ENCODE measurements at regions not wholly inside any gene's neighbourhood (a gene's known extent, or its start where the extent isn't known, plus 50 kb on each side); places are given as distances from the start of the nearest gene placed in this dataset.

- TF ChIP-seq CTCF (IDR thresholded peaks at IDR 0.05) = no peak
- TF ChIP-seq POLR2A (IDR thresholded peaks at IDR 0.05) = no peak
- TF ChIP-seq POLR2AphosphoS5 (IDR thresholded peaks at IDR 0.05; ENCODE audit: insufficient read depth in 1 of 2, low read depth in 1 of 2) = no peak
Measured at GRCh38 chr17:34442387-34443111, 79.5 kb upstream of the CCL1 start.

Data from vagina (tissue), 2 donors.